SK-N-MC (cell line): ENCODE measurements at regions not wholly inside any gene's neighbourhood (a gene's known extent, or its start where the extent isn't known, plus 50 kb on each side); places are given as distances from the start of the nearest gene placed in this dataset.

Experiments
- EZH2 ChIP-seq: fragments of 200-600 bp; sonication (generic); IDR thresholded peaks from one replicate; pipeline ENCODE4 v1.6.1; 2017; ENCODE audit warnings: antibody characterized with exemption
- FOXP2 ChIP-seq: optimal IDR thresholded peaks from 2 replicates; pipeline ENCODE3; 2011; ENCODE audit warnings: mild to moderate bottlenecking, moderate library complexity; ENCODE audit not compliant: insufficient read depth; ENCODE audit errors: extremely low read length, control extremely low read depth
- POLR2AphosphoS5 ChIP-seq: IDR thresholded peaks from 2 replicates; pipeline ENCODE4 v1.6.1; 2012; ENCODE audit warnings: mild to moderate bottlenecking, low read depth, low read length, borderline replicate concordance

DNA sequence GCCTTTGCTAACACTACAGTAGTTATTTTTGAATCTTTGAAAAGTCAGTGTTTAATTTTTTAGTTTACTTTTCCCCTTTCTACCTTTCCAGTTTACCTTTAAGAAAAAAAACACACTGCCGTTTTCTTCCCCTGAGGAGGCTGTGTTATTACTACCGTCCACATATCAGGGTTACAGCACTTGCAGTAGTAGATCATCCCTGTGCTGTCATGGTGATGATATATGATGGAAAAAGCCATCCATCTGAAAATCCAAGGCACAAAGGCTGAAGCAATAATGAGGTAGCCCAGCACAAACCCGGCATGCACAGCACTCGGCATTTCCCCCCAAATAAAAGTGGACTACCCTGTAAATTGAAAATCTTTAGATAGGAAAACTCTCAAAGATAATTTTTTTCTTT lies 258.7 kb downstream of the CXXC4 start:
- TF ChIP-seq EZH2 (no peak), POLR2AphosphoS5 (no peak), FOXP2 (no peak)
